Gastroesophageal sphincter (tissue), 3 donors: ENCODE measurements at regions not wholly inside any gene's neighbourhood (a gene's known extent, or its start where the extent isn't known, plus 50 kb on each side); places are given as distances from the start of the nearest gene placed in this dataset.

Experiments used
- EP300 ChIP-seq: sonication (generic); formaldehyde crosslinking; IDR thresholded peaks from one replicate; pipeline ENCODE4 v1.6.1; 2017; ENCODE audit warnings: antibody characterized with exemption, mild to moderate bottlenecking
- POLR2A ChIP-seq, 2 donors: fragments of 450-650 bp; IDR thresholded peaks; one replicate each; pipeline ENCODE4 v1.6.1; 2017; ENCODE audit warnings: antibody characterized with exemption in 2 of 2, mild to moderate bottlenecking in 2 of 2, moderate library complexity in 1 of 2
- POLR2AphosphoS5 ChIP-seq: sonication (generic); formaldehyde crosslinking; IDR thresholded peaks from one replicate; pipeline ENCODE4 v1.6.1; 2017; ENCODE audit warnings: antibody characterized with exemption
- TF ChIP-seq, protein P1 (sequence below), 4 experiments: fragments of 200-600 bp in 2 of 4; fragments of 450-650 bp in 2 of 4; sonication (generic) in 1 of 4; IDR thresholded peaks; one replicate each; pipeline ENCODE4 v1.5.1; 2017 to 2019; ENCODE audit warnings: antibody characterized with exemption in 4 of 4, mild to moderate bottlenecking in 2 of 4, moderate library complexity in 2 of 4

DNA sequence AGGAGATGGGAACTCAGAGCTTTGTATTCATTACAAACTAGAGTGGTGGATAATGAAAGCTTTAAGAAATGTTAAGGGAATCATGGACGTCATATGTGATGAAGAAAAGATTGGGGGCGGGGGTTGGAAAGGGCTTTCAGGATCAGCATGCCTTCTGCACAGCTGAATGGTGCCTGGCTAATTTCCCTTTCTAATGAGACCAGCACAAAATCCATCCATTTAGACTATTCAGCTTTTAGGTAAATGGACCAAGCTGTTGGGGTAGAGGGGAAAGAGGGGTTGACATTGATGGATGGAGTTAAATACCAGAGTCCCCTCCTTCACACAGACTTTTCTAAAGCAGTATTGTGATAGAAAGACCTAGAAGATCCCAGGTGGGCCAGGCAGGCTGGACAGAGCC, 737.9 kb upstream of the WWC1 start:
- TF ChIP-seq, protein P1, sequence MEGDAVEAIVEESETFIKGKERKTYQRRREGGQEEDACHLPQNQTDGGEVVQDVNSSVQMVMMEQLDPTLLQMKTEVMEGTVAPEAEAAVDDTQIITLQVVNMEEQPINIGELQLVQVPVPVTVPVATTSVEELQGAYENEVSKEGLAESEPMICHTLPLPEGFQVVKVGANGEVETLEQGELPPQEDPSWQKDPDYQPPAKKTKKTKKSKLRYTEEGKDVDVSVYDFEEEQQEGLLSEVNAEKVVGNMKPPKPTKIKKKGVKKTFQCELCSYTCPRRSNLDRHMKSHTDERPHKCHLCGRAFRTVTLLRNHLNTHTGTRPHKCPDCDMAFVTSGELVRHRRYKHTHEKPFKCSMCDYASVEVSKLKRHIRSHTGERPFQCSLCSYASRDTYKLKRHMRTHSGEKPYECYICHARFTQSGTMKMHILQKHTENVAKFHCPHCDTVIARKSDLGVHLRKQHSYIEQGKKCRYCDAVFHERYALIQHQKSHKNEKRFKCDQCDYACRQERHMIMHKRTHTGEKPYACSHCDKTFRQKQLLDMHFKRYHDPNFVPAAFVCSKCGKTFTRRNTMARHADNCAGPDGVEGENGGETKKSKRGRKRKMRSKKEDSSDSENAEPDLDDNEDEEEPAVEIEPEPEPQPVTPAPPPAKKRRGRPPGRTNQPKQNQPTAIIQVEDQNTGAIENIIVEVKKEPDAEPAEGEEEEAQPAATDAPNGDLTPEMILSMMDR (IDR thresholded peaks at IDR 0.05): no peak
- TF ChIP-seq POLR2A (IDR thresholded peaks at IDR 0.05): no peak
- no peak for TF ChIP-seq POLR2AphosphoS5
- no peak for TF ChIP-seq EP300
